ENCODE measurements at regions not wholly inside any gene's neighbourhood (a gene's known extent, or its start where the extent isn't known, plus 50 kb on each side); places are given as distances from the start of the nearest gene placed in this dataset.

GRCh38 chr17:59503500-59503899 lies 61.9 kb upstream of the DHX40 start:
- TF ChIP-seq, protein P1, sequence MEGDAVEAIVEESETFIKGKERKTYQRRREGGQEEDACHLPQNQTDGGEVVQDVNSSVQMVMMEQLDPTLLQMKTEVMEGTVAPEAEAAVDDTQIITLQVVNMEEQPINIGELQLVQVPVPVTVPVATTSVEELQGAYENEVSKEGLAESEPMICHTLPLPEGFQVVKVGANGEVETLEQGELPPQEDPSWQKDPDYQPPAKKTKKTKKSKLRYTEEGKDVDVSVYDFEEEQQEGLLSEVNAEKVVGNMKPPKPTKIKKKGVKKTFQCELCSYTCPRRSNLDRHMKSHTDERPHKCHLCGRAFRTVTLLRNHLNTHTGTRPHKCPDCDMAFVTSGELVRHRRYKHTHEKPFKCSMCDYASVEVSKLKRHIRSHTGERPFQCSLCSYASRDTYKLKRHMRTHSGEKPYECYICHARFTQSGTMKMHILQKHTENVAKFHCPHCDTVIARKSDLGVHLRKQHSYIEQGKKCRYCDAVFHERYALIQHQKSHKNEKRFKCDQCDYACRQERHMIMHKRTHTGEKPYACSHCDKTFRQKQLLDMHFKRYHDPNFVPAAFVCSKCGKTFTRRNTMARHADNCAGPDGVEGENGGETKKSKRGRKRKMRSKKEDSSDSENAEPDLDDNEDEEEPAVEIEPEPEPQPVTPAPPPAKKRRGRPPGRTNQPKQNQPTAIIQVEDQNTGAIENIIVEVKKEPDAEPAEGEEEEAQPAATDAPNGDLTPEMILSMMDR (conservative IDR thresholded peaks at IDR 0.05; ENCODE audit: low read length): no peak
- H3K4me3 ChIP-seq (ENCODE audit: low read length): no peak overlapping the region
- DNase-seq (ENCODE audit: low read depth): no peak

DNA sequence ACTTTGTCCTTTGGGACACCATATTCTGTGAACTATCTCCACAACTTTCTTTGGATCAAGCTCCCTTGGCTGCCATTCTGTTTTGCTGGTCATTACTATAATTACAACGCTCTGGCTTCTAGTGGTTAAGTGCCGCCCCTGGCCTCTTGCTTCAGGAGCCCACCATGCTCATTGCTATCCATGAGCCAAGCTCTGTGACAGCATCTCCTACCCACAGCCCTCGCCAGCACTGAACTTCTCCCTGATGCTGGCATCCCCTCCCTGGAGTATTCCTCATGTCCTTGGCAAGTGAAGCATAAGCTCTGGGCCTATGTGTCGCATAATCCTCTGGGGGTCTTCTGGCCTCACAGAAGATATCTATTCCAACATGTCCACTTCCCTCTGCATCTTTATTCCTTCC lies 60.6 kb upstream of the DHX40 start:
- TF ChIP-seq, protein P1 (conservative IDR thresholded peaks at IDR 0.05; ENCODE audit: low read length): no peak
- H3K4me3 ChIP-seq (ENCODE audit: low read length): no peak overlapping the region
- DNase-seq (ENCODE audit: low read depth): no peak

- DNase-seq (ENCODE audit: low read depth): peak; percentile 47
- no peak overlapping the region for H3K4me3 ChIP-seq (ENCODE audit: low read length)
- TF ChIP-seq, protein P1 (conservative IDR thresholded peaks at IDR 0.05; ENCODE audit: low read length): no peak
Measured at GRCh38 chr17:59505610-59506276, 59.7 kb upstream of the DHX40 start.

GRCh38 chr17:59506894-59507726 lies 58.3 kb upstream of the DHX40 start:
- TF ChIP-seq, protein P1 (conservative IDR thresholded peaks at IDR 0.05; ENCODE audit: low read length): no peak
- peak; percentile 56 for DNase-seq (ENCODE audit: low read depth)
- no peak overlapping the region for H3K4me3 ChIP-seq (ENCODE audit: low read length)

- DNase-seq (ENCODE audit: low read depth): no peak
- no peak overlapping the region for H3K4me3 ChIP-seq (ENCODE audit: low read length)
- TF ChIP-seq, protein P1 (conservative IDR thresholded peaks at IDR 0.05; ENCODE audit: low read length): no peak
Measured at GRCh38 chr17:59508999-59509625, 56.3 kb upstream of the DHX40 start.

GRCh38 chr17:59510611-59511010 lies 54.8 kb upstream of the DHX40 start:
- DNase-seq (ENCODE audit: low read depth): no peak
- TF ChIP-seq, protein P1 (conservative IDR thresholded peaks at IDR 0.05; ENCODE audit: low read length): no peak
- no peak overlapping the region for H3K4me3 ChIP-seq (ENCODE audit: low read length)
